DOHH2 (cell line): ENCODE measurements at regions not wholly inside any gene's neighbourhood (a gene's known extent, or its start where the extent isn't known, plus 50 kb on each side); places are given as distances from the start of the nearest gene placed in this dataset.

Experiments
- H3F3A ChIP-seq: fragments of 200-600 bp; sonication (generic), shearing (Covaris generic); 2 replicates; pipeline ENCODE4 v1.6.0; 2016; ENCODE audit warnings: antibody characterized with exemption, mild to moderate bottlenecking; ENCODE audit not compliant: control insufficient read depth, insufficient read depth
- H3K27ac ChIP-seq: fragments of 200-600 bp; sonication (generic); 2 replicates; pipeline ENCODE4 v1.5.1; 2014; ENCODE audit warnings: low read depth, mild to moderate bottlenecking, low read length, moderate library complexity
- H3K27me3 ChIP-seq: fragments of 200-600 bp; sonication (generic); 2 replicates; pipeline ENCODE4 v1.6.1; 2014; ENCODE audit warnings: mild to moderate bottlenecking, low read length, mixed read lengths; ENCODE audit not compliant: control insufficient read depth
- H3K36me3 ChIP-seq: fragments of 200-600 bp; sonication (generic); 2 replicates; pipeline ENCODE4 v1.6.1; 2014; ENCODE audit warnings: mild to moderate bottlenecking, low read length, moderate library complexity, mixed read lengths; ENCODE audit not compliant: control insufficient read depth
- H3K4me1 ChIP-seq: fragments of 200-600 bp; sonication (generic); 2 replicates; pipeline ENCODE4 v1.6.1; 2014; ENCODE audit warnings: mild to moderate bottlenecking, low read length, mixed read lengths; ENCODE audit not compliant: control insufficient read depth
- H3K4me2 ChIP-seq: fragments of 200-600 bp; sonication (generic); 2 replicates; pipeline ENCODE4 v1.6.0; 2014; ENCODE audit warnings: mild to moderate bottlenecking, low read length, moderate library complexity
- H3K4me3 ChIP-seq: fragments of 200-600 bp; sonication (generic); 2 replicates; pipeline ENCODE4 v1.5.1; 2014; ENCODE audit warnings: mild to moderate bottlenecking, low read length, mixed read lengths
- H3K79me2 ChIP-seq: fragments of 200-600 bp; sonication (generic); 2 replicates; pipeline ENCODE4 v1.6.1; 2014; ENCODE audit warnings: mild to moderate bottlenecking, low read length, mixed read lengths; ENCODE audit not compliant: control insufficient read depth
- H3K9me2 ChIP-seq: fragments of 200-600 bp; sonication (generic); replicated peaks from 2 replicates; pipeline ENCODE4 v1.6.1; 2014; ENCODE audit warnings: mild to moderate bottlenecking, low read length, mixed read lengths; ENCODE audit not compliant: control insufficient read depth
- H3K9me3 ChIP-seq: fragments of 200-600 bp; sonication (generic); 2 replicates; pipeline ENCODE4 v1.6.1; 2014; ENCODE audit warnings: antibody characterized with exemption, low read length, mixed read lengths; ENCODE audit not compliant: control insufficient read depth, insufficient read depth
- H4K20me1 ChIP-seq: fragments of 200-600 bp; sonication (generic); 2 replicates; pipeline ENCODE4 v1.6.0; 2014; ENCODE audit warnings: low read depth, mild to moderate bottlenecking, antibody characterized with exemption, low read length, moderate library complexity; ENCODE audit not compliant: control insufficient read depth, insufficient read depth
- CTCF ChIP-seq: fragments of 200-600 bp; sonication (generic); IDR thresholded peaks from one replicate; pipeline ENCODE4 v1.5.1; 2014; ENCODE audit warnings: antibody characterized with exemption, mild to moderate bottlenecking, low read depth, low read length; ENCODE audit not compliant: poor library complexity, severe bottlenecking
- EZH2phosphoT487 ChIP-seq: fragments of 200-600 bp; sonication (generic); IDR thresholded peaks from 2 replicates; pipeline ENCODE4 v1.6.1; 2017; ENCODE audit warnings: borderline replicate concordance, mild to moderate bottlenecking, antibody characterized with exemption, low read length, moderate library complexity, mixed read lengths

- no peaks in the 10 kb centered on the region for H4K20me1 ChIP-seq
- no peaks in the 10 kb centered on the region for H3K27me3 ChIP-seq
- no peak overlapping the region for H3K4me3 ChIP-seq
- H3K4me2 ChIP-seq = no peak overlapping the region
- no peaks in the 10 kb centered on the region for H3K36me3 ChIP-seq
- no peaks in the 10 kb centered on the region for H3K4me1 ChIP-seq
- no peaks in the 10 kb centered on the region for H3K79me2 ChIP-seq
- TF ChIP-seq EZH2phosphoT487 (no peak), CTCF (no peak)
- H3K27ac ChIP-seq = no peak overlapping the region
- no peaks in the 10 kb centered on the region for H3K9me3 ChIP-seq
- H3F3A ChIP-seq = no peaks in the 10 kb centered on the region
- no peaks in the 10 kb centered on the region; the same call in 1 of the 2 replicates for H3K9me2 ChIP-seq
These were observed 261.2 kb downstream of the PPP1R3A start for GRCh38 chr7:113657603-113658002.

GRCh38 chr7:113652501-113652900 is 266.3 kb downstream of the PPP1R3A start:
- no peaks in the 10 kb centered on the region for H3K27me3 ChIP-seq
- H3K79me2 ChIP-seq = no peaks in the 10 kb centered on the region
- H3K4me2 ChIP-seq = no peak overlapping the region
- no peaks in the 10 kb centered on the region for H4K20me1 ChIP-seq
- H3K4me3 ChIP-seq = no peak overlapping the region
- TF ChIP-seq EZH2phosphoT487 = no peak
- TF ChIP-seq CTCF = no peak
- no peaks in the 10 kb centered on the region for H3K4me1 ChIP-seq
- H3K27ac ChIP-seq = no peak overlapping the region
- no peaks in the 10 kb centered on the region; the same call in 1 of the 2 replicates for H3K9me2 ChIP-seq
- no peaks in the 10 kb centered on the region for H3K9me3 ChIP-seq
- no peaks in the 10 kb centered on the region for H3K36me3 ChIP-seq
- no peaks in the 10 kb centered on the region for H3F3A ChIP-seq

- no peaks in the 10 kb centered on the region for H3K27me3 ChIP-seq
- H3K27ac ChIP-seq = no peak overlapping the region
- no peaks in the 10 kb centered on the region for H4K20me1 ChIP-seq
These were observed 269.3 kb downstream of the PPP1R3A start for GRCh38 chr7:113649556-113649955.

More at GRCh38 chr7:113649556-113649955, 269.3 kb downstream of the PPP1R3A start:
- H3K79me2 ChIP-seq = no peaks in the 10 kb centered on the region
- H3K4me3 ChIP-seq = no peak overlapping the region
- no peaks in the 10 kb centered on the region for H3K36me3 ChIP-seq
- H3K9me3 ChIP-seq = no peaks in the 10 kb centered on the region
- no peak overlapping the region for H3K4me2 ChIP-seq
- no peaks in the 10 kb centered on the region; the same call in 1 of the 2 replicates for H3K9me2 ChIP-seq
- no peaks in the 10 kb centered on the region for H3K4me1 ChIP-seq
- TF ChIP-seq EZH2phosphoT487 (no peak), CTCF (no peak)
- H3F3A ChIP-seq = no peaks in the 10 kb centered on the region
